Small intestine (tissue), 7 donors: ENCODE measurements at regions not wholly inside any gene's neighbourhood (a gene's known extent, or its start where the extent isn't known, plus 50 kb on each side); places are given as distances from the start of the nearest gene placed in this dataset.
"Not testable (repeated sequence)": the region's sequence is repeated elsewhere in the genome, so short reads cannot be mapped to it uniquely, and the experiment has no call there.

ENCODE experiments used
- DNase-seq, 2 donors: peaks; one replicate each; pipeline versions ENCODE4 v3.0.0 to v3.0.0-alpha.2; 2013
- FAIRE-seq: peaks from 2 replicates; lab custom pipeline; 2012; peaks lifted over from hg19 to GRCh38; lab: Jason Lieb, UNC
- H3K27ac ChIP-seq, 3 donors: one replicate each; pipeline ENCODE4 v1.5.1; 2013; ENCODE audit warnings: low read length in 2 of 3, mild to moderate bottlenecking in 2 of 3, control low read depth in 1 of 3, inconsistent platforms in 1 of 3, low read depth in 1 of 3, moderate library complexity in 1 of 3
- H3K27me3 ChIP-seq, 3 donors: one replicate each; pipeline ENCODE4 v1.6.1; 2013; ENCODE audit warnings: low read length in 3 of 3, inconsistent platforms in 1 of 3; ENCODE audit not compliant: control insufficient read depth in 3 of 3, insufficient read depth in 3 of 3
- H3K36me3 ChIP-seq, 3 donors: one replicate each; pipeline ENCODE4 v1.6.1; 2013; ENCODE audit warnings: low read length in 3 of 3, inconsistent platforms in 1 of 3, low read depth in 1 of 3, mild to moderate bottlenecking in 1 of 3, moderate library complexity in 1 of 3; ENCODE audit not compliant: control insufficient read depth in 3 of 3, insufficient read depth in 2 of 3
- H3K4me1 ChIP-seq, 3 donors: one replicate each; pipeline ENCODE4 v1.6.1; 2013; ENCODE audit warnings: low read length in 2 of 3, inconsistent platforms in 1 of 3, low read depth in 1 of 3, mild to moderate bottlenecking in 1 of 3, moderate library complexity in 1 of 3; ENCODE audit not compliant: control insufficient read depth in 3 of 3, insufficient read depth in 2 of 3
- H3K4me3 ChIP-seq, 3 donors: one replicate each; pipeline ENCODE4 v1.5.1; 2013; ENCODE audit warnings: low read length in 3 of 3, control low read depth in 1 of 3, inconsistent platforms in 1 of 3, low read depth in 1 of 3, mild to moderate bottlenecking in 1 of 3, moderate library complexity in 1 of 3
- H3K9me3 ChIP-seq, 2 donors: one replicate each; pipeline ENCODE4 v1.6.1; 2013; ENCODE audit warnings: low read depth in 1 of 2, low read length in 1 of 2; ENCODE audit not compliant: control insufficient read depth in 2 of 2, insufficient read depth in 1 of 2
- WGBS, 3 donors: extraction: QIAGEN DNeasy Blood & Tissue Kit; methylation state at CpG; one replicate each; pipeline ENCODE4 v1.1.7; 2013; 5-methylcytosine and 5-hydroxymethylcytosine counted together
- donor health status: healthy with polysubstance abuse.
- donor health status: control.
- donor health status: control.
- donor health status: Bipolar disorder and iron deficiency.
- donor health status: healthy.

DNA sequence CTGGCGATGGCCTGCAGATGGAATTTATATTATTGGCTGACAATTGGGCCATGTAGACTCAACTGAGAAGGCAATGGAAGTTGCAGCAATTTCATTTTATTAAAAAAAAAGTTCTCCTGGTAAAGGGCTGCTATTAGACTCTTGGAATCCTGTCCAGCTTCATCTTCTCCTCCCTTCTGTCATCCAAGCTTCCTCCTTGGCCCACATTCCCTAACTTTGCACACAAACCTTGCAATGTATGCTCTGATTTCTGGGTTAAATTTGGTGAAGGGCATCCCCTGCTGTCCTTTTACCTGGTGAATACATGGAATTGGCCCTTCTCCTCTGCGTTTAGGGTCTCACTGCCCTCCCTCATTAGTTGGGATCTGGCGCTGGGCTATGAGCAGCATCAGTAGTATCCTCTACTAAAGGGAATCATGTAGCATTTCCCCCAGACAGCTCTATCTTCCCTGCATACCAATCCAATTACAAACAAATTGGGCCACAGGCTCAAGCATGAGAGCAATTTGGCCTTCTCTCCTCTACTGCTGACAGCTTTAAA is 336.9 kb downstream of the BMP4 start:
- H3K27ac ChIP-seq: peak overlapping the region in 1 of 3 donors; percentile 0
- FAIRE-seq: no peak

DNA sequence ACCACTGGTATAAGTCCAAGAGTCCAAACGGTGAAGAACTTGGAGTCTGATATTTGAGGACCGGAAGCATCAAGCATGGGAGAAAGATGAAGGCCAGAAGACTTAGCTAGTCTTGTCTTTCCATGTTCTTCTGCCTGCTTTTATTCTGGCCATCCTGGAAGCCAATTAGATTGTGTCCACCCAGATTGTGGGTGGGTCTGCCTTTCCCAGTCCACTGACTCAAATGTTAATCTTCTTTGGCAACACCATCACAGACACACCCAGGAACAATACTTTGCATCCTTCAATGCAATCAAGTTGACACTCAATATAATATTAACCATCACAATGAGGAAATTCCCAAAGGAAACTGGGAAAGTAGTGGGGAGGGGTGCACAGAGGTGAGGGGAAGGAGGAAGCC is 340.1 kb downstream of the BMP4 start:
- not testable (repeated sequence) for DNase-seq, H3K4me3 ChIP-seq, H3K36me3 ChIP-seq, H3K27me3 ChIP-seq, FAIRE-seq, H3K9me3 ChIP-seq, H3K27ac ChIP-seq
- WGBS, 3 donors: 77 to 89% (median 79%) methylated on average over 2 of the region's 2 CpGs
- H3K4me1 ChIP-seq: peaks cover 0 to 12% (median 0%) of the 10 kb centered on the region in 3 donors

More for the DNA sequence above, 336.9 kb downstream of the BMP4 start:
- no peak for DNase-seq
- Histone ChIP-seq H3K4me3 (no peak overlapping the region), H3K36me3 (no peaks in the 10 kb centered on the region), H3K9me3 (no peaks in the 10 kb centered on the region), H3K4me1 (peaks cover 0 to 3% (median 0%) of the 10 kb centered on the region in 3 donors), H3K27me3 (peaks cover 0 to 2% (median 0%) of the 10 kb centered on the region in 3 donors)
- WGBS, 3 donors: 64 to 90% (median 82%) methylated on average over 3 of the region's 3 CpGs

DNA sequence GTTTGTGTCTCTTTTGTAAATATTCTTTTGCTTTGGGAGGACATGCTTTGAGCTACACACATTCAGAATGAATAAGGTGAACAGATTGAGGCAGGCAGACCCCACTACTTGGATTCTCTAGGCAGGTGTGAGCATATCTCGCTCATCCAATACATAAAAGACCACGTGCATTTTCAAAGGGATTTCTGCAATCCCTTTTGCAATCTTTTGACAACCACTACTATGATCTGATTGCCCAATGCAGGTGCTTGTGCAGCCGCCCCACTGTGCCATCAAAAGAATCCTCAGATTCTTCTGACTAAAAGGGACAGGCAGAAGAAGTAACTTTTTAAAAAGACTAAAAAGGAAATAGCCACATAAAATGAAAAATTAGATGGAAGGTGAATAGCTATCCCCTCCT is 341.4 kb downstream of the BMP4 start:
- DNase-seq: no peak
- 44 to 77% (median 67%) methylated on average over 3 of the region's 3 CpGs for WGBS, 3 donors
- FAIRE-seq: no peak

DNA sequence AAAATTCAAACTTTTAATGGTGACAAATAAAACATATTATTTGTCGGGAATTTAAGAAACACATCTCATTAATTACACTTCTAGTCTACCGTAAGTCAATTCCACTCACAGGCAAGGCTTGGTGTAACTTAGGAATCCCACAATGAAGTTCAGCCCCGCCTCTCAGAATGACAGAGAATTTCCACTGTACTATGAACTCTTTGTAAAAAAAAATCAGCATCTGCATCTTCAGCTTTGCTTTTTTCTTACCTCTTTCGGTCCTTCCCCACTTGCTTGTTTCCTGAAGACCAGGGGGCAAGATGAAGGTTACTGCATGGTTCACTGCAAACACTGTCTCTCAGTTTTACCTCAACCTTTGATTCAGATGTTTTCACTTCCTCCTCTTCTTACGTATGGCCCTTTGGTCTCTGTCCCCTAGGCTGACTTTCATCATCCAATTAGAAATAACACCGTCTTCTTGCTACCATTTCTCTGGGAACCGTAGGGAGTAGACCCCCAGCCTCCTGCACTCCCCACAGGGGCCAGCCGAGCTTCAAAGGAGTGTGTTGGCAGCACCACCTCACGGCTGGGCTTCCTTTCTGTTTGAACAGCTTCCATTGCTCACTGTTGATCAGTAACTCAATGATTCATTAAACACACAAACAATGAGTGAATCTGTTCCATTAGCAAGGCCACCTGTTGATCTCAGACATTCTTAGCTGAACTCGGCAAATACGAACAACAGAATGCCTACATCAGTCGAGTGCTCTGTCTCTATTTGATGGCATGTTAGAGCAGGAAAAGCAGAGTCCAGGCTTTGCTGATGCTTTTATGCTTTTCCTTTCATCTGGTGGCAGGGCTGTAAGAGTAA is 343.0 kb downstream of the BMP4 start:
- FAIRE-seq: no peak
- H3K4me1 ChIP-seq: peaks cover 0 to 9% (median 0%) of the 10 kb centered on the region in 3 donors
- WGBS, 3 donors: 9 to 48% (median 21%) methylated on average over 12 of the region's 12 CpGs
- H3K36me3 ChIP-seq: no peaks in the 10 kb centered on the region
- DNase-seq: peak; percentile 83 to 87
- H3K27ac ChIP-seq: peak overlapping the region; percentile 81 to 88 (median 82)
- H3K9me3 ChIP-seq: no peaks in the 10 kb centered on the region
- H3K4me3 ChIP-seq: peak overlapping the region in 2 of 3 donors; percentile 37 to 49
- no peaks in the 10 kb centered on the region for H3K27me3 ChIP-seq

More for the DNA sequence above, 341.4 kb downstream of the BMP4 start:
- H3K27me3 ChIP-seq: no peaks in the 10 kb centered on the region
- peaks cover 0 to 12% (median 0%) of the 10 kb centered on the region in 3 donors for H3K4me1 ChIP-seq
- H3K4me3 ChIP-seq: no peak overlapping the region
- no peaks in the 10 kb centered on the region for H3K9me3 ChIP-seq
- H3K36me3 ChIP-seq: no peaks in the 10 kb centered on the region
- H3K27ac ChIP-seq: no peak overlapping the region

DNA sequence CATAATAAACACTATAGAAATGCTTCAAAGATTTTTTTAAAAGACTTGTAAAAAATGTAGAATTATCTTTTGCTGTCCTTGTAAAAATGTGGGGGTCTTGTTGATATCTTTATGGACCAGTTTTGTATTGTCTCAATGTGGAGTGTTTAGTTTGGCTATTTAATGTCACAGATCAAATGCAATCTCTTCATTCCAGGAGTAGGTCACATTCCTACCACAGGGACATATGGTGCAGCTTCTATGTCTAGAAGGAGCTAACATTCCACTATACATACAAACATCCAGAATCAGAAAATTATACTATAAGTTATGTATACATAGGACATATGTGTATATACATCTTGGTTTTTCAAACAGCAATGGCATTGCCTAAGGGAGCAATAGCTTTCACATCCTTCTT is 345.7 kb downstream of the BMP4 start:
- Histone ChIP-seq H3K27me3 (no peaks in the 10 kb centered on the region), H3K9me3 (no peaks in the 10 kb centered on the region), H3K4me3 (no peak overlapping the region), H3K36me3 (no peaks in the 10 kb centered on the region), H3K4me1 (peaks cover 0 to 9% (median 2%) of the 10 kb centered on the region in 3 donors), H3K27ac (no peak overlapping the region)
- FAIRE-seq: no peak
- no peak for DNase-seq

DNA sequence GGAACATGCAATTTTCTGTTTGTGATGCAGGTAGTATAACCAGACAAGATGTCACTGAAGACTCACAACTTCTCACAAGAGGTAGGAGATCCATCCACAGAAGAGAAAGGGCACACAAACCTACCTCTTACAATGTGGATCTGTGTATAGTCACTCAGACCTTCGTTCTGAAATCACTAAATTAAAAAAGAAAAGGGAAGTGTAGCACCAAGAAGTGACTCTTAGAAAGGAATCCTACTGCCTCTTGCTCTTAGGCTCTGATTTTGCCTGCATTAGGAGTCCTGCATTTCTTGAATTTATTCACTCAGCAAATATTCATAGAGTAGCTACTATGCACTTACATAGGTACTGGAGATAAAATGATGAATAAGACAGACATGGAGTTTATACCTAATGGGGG is 347.6 kb downstream of the BMP4 start:
- 50 to 65% (median 61%) methylated on average over 1 of the region's 1 CpG for WGBS, 3 donors
- H3K27ac ChIP-seq: peak overlapping the region in 1 of 3 donors; percentile 60
- H3K9me3 ChIP-seq: no peaks in the 10 kb centered on the region
- no peak for DNase-seq
- H3K36me3 ChIP-seq: no peaks in the 10 kb centered on the region
- FAIRE-seq: no peak
- no peak overlapping the region for H3K4me3 ChIP-seq
- H3K4me1 ChIP-seq: peaks cover 0 to 6% (median 2%) of the 10 kb centered on the region in 3 donors
- H3K27me3 ChIP-seq: no peaks in the 10 kb centered on the region

DNA sequence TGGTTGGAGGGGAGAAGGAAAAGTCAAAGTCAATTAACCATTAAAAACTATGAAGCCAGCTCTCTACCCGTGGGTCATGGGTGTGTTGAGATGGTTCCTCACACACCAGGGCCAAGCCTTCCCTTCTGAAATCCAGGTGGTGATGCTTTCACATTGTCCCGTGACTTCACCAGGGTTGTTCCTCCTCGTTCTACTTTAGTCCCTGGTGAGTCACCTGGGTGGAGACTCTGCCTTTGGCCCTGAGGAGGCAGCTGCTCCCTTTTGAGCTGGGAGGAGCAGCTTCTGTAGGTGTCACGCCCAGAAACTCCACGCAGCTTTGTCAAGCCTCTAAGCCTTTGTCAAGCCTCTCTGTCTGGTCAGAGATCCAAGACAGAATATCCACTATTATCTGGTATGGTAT is 348.3 kb downstream of the BMP4 start:
- Histone ChIP-seq H3K27me3 (no peaks in the 10 kb centered on the region), H3K9me3 (no peaks in the 10 kb centered on the region), H3K4me3 (no peak overlapping the region), H3K27ac (peak overlapping the region in 1 of 3 donors; percentile 60), H3K4me1 (peaks cover 0 to 6% (median 2%) of the 10 kb centered on the region in 3 donors), H3K36me3 (no peaks in the 10 kb centered on the region)
- DNase-seq (peak; percentile 79 to 96), FAIRE-seq (no peak)
- WGBS, 3 donors: 12 to 44% (median 30%) methylated on average over 5 of the region's 5 CpGs

DNA sequence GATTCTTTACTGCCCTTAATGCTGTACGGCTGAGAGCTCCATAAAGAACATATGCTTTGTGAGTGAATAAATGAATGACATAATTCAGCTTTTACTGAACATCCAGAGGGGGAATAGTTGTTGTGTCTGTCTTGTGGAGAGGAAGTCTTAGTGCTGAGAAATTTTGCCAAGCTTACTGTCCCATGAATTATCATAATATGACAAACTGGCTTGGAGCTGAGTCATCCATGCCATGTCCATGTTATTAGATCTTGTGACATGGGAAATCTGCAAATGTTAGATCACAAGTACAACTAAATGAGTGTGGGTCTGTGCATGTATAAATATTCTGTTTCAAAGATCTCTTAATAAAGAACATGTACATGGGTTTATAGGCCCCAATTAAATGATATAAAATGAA is 350.4 kb downstream of the BMP4 start:
- Histone ChIP-seq H3K36me3 (no peaks in the 10 kb centered on the region), H3K9me3 (no peaks in the 10 kb centered on the region), H3K27me3 (no peaks in the 10 kb centered on the region), H3K4me3 (no peak overlapping the region), H3K27ac (no peak overlapping the region), H3K4me1 (peaks cover 0 to 2% (median 0%) of the 10 kb centered on the region in 3 donors)
- FAIRE-seq: no peak
- WGBS, 3 donors: 87 to 90% (median 89%) methylated on average over 1 of the region's 1 CpG
- DNase-seq: no peak
